ENCODE measurements at regions not wholly inside any gene's neighbourhood (a gene's known extent, or its start where the extent isn't known, plus 50 kb on each side); places are given as distances from the start of the nearest gene placed in this dataset.

DNA sequence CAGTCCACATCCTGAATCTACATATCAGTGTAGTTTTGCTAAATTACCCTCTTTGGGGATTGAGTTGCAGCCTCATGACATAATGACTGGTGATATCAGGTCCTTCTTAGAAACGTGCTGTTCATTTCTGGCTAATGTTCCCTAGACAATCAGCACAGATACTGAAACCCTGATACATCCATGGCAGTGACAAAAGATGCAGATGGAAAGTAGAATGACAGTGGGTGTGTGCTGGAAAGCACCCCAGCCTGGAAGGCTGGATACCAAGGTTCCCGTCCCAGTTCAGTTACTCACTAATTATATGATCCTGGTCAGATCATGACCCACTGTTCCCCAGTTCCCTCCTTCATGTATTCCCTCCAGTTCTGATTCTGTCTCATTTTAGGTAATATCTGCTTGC is 198.2 kb upstream of the FGGY start:
- H3K27me3 ChIP-seq (ENCODE audit: insufficient read depth, low read length, poor library complexity, severe bottlenecking): no peaks in the 10 kb centered on the region
- no peak overlapping the region for H2AFZ ChIP-seq (ENCODE audit: low read length)
- TF ChIP-seq, protein P1, sequence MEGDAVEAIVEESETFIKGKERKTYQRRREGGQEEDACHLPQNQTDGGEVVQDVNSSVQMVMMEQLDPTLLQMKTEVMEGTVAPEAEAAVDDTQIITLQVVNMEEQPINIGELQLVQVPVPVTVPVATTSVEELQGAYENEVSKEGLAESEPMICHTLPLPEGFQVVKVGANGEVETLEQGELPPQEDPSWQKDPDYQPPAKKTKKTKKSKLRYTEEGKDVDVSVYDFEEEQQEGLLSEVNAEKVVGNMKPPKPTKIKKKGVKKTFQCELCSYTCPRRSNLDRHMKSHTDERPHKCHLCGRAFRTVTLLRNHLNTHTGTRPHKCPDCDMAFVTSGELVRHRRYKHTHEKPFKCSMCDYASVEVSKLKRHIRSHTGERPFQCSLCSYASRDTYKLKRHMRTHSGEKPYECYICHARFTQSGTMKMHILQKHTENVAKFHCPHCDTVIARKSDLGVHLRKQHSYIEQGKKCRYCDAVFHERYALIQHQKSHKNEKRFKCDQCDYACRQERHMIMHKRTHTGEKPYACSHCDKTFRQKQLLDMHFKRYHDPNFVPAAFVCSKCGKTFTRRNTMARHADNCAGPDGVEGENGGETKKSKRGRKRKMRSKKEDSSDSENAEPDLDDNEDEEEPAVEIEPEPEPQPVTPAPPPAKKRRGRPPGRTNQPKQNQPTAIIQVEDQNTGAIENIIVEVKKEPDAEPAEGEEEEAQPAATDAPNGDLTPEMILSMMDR (conservative IDR thresholded peaks at IDR 0.05; ENCODE audit: low read length): no peak
- no peak for TF ChIP-seq EZH2phosphoT487 (IDR thresholded peaks at IDR 0.05; ENCODE audit: borderline replicate concordance)
- H3K9ac ChIP-seq (ENCODE audit: low read depth, low read length, poor library complexity, severe bottlenecking): no peak overlapping the region
- no peak overlapping the region for H3K4me2 ChIP-seq (ENCODE audit: low read depth, low read length, poor library complexity, severe bottlenecking)
- H3K79me2 ChIP-seq (ENCODE audit: insufficient read depth, low read length): no peaks in the 10 kb centered on the region
- H3K36me3 ChIP-seq (ENCODE audit: insufficient read depth, low read length): no peaks in the 10 kb centered on the region
- H3K9me2 ChIP-seq (replicated peaks; ENCODE audit: low read depth, low read length): no peaks in the 10 kb centered on the region
- no peaks in the 10 kb centered on the region for H3K4me1 ChIP-seq (ENCODE audit: insufficient read depth, low read length, poor library complexity, severe bottlenecking)
- H3F3A ChIP-seq (ENCODE audit: low read depth): no peaks in the 10 kb centered on the region
- H4K20me1 ChIP-seq (ENCODE audit: insufficient read depth, low read length, poor library complexity, severe bottlenecking): no peaks in the 10 kb centered on the region
- no peaks in the 10 kb centered on the region for H3K9me3 ChIP-seq (ENCODE audit: insufficient read depth, low read depth, low read length)
- H3K4me3 ChIP-seq (ENCODE audit: low read length, poor library complexity, severe bottlenecking): no peak overlapping the region

DNA sequence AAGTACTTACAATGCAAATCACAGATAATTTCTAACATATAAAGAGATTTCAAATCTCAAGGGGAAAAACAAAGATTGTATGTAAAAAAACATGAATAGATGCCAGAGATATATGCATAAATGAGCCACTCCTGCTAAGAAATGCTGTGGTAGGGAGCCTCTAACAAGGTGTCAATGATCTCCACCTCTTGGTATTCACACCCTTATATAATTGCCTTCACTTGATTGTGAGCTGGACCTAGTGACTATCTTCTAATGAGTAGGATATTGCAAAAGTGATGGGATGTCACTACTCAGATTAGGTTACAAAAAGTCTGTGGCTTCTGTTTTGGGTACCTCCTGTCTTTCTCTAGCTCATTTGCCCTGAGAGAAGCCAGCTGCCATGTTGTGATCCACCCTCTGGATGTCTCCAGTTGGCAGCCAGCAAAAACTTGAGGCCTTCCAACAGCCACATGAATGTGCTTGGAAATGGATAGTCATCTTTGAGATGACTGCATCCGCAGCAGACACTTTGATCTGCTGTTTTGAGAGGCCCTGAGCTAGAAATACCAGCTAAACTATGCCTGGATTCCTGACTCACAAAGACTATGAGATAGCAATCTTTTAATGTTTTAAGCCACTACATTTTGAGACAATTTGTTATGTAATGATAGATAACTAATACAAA is 196.1 kb upstream of the FGGY start:
- Histone ChIP-seq H4K20me1 (ENCODE audit: insufficient read depth, low read length, poor library complexity, severe bottlenecking) (no peaks in the 10 kb centered on the region), H3K9me2 (replicated peaks; ENCODE audit: low read depth, low read length) (no peaks in the 10 kb centered on the region), H3K9me3 (ENCODE audit: insufficient read depth, low read depth, low read length) (no peaks in the 10 kb centered on the region), H3K9ac (ENCODE audit: low read depth, low read length, poor library complexity, severe bottlenecking) (no peak overlapping the region), H3K4me1 (ENCODE audit: insufficient read depth, low read length, poor library complexity, severe bottlenecking) (no peaks in the 10 kb centered on the region), H3K79me2 (ENCODE audit: insufficient read depth, low read length) (no peaks in the 10 kb centered on the region), H3K4me3 (ENCODE audit: low read length, poor library complexity, severe bottlenecking) (no peak overlapping the region), H3K27me3 (ENCODE audit: insufficient read depth, low read length, poor library complexity, severe bottlenecking) (no peaks in the 10 kb centered on the region), H3K4me2 (ENCODE audit: low read depth, low read length, poor library complexity, severe bottlenecking) (no peak overlapping the region), H3F3A (ENCODE audit: low read depth) (no peaks in the 10 kb centered on the region), H2AFZ (ENCODE audit: low read length) (no peak overlapping the region), H3K36me3 (ENCODE audit: insufficient read depth, low read length) (no peaks in the 10 kb centered on the region)
- TF ChIP-seq, protein P1 (conservative IDR thresholded peaks at IDR 0.05; ENCODE audit: low read length): no peak
- TF ChIP-seq EZH2phosphoT487 (IDR thresholded peaks at IDR 0.05; ENCODE audit: borderline replicate concordance): no peak

DNA sequence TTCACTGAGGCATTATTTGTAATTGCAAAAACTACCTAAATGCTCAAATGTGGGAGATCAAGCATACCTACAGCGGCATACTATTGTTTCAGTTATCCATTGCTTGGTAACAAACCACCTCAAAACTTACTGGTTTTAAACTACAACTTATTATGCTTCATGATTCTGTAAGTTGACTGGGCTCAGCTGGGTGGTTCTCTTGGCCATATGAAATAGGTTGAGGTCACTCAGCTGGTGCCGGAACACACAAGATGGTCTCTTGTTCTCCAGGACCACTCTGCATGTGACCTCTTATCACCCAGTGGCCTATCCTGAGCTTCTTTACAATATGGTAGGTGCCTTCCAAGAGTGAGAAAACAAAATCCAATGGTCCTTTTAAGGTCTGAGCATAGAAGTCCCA is 195.4 kb upstream of the FGGY start:
- Histone ChIP-seq H3K4me2 (ENCODE audit: low read depth, low read length, poor library complexity, severe bottlenecking) (no peak overlapping the region), H3K36me3 (ENCODE audit: insufficient read depth, low read length) (no peaks in the 10 kb centered on the region), H3K27me3 (ENCODE audit: insufficient read depth, low read length, poor library complexity, severe bottlenecking) (no peaks in the 10 kb centered on the region), H4K20me1 (ENCODE audit: insufficient read depth, low read length, poor library complexity, severe bottlenecking) (no peaks in the 10 kb centered on the region), H2AFZ (ENCODE audit: low read length) (no peak overlapping the region), H3K4me3 (ENCODE audit: low read length, poor library complexity, severe bottlenecking) (no peak overlapping the region), H3K4me1 (ENCODE audit: insufficient read depth, low read length, poor library complexity, severe bottlenecking) (no peaks in the 10 kb centered on the region), H3K9ac (ENCODE audit: low read depth, low read length, poor library complexity, severe bottlenecking) (no peak overlapping the region), H3K9me3 (ENCODE audit: insufficient read depth, low read depth, low read length) (no peaks in the 10 kb centered on the region), H3F3A (ENCODE audit: low read depth) (no peaks in the 10 kb centered on the region), H3K79me2 (ENCODE audit: insufficient read depth, low read length) (no peaks in the 10 kb centered on the region), H3K9me2 (replicated peaks; ENCODE audit: low read depth, low read length) (no peaks in the 10 kb centered on the region)
- no peak for TF ChIP-seq EZH2phosphoT487 (IDR thresholded peaks at IDR 0.05; ENCODE audit: borderline replicate concordance)
- TF ChIP-seq, protein P1 (conservative IDR thresholded peaks at IDR 0.05; ENCODE audit: low read length): no peak

All from Loucy (cell line).